ENCODE measurements at regions not wholly inside any gene's neighbourhood (a gene's known extent, or its start where the extent isn't known, plus 50 kb on each side); places are given as distances from the start of the nearest gene placed in this dataset.

- TF ChIP-seq CTCF (IDR thresholded peaks at IDR 0.05) = no peak
- POLR2A ChIA-PET = no interaction called here
- H3K4me1 Mint-ChIP-seq = no peaks in the 10 kb centered on the region
- CTCF ChIA-PET = no interaction called here
- ATAC-seq (ENCODE audit: low read depth) (no peak), DNase-seq (no peak)
- no peak overlapping the region for H3K27ac Mint-ChIP-seq
- H3K27me3 Mint-ChIP-seq = no peaks in the 10 kb centered on the region
- H3K4me3 Mint-ChIP-seq = no peak overlapping the region
- H3K36me3 Mint-ChIP-seq (ENCODE audit: low read depth) = no peaks in the 10 kb centered on the region
- peaks cover 3% of the 10 kb centered on the region for H3K9me3 Mint-ChIP-seq
- intact Hi-C loops (cut with micrococcal nuclease) = no loop called here
Measured at GRCh38 chr7:84682543-84682942, 488.0 kb upstream of the SEMA3A start.

- ATAC-seq (ENCODE audit: low read depth) (no peak), DNase-seq (no peak)
- Mint-ChIP-seq H3K9me3 (peaks cover 3% of the 10 kb centered on the region), H3K4me3 (no peak overlapping the region), H3K4me1 (no peaks in the 10 kb centered on the region), H3K36me3 (ENCODE audit: low read depth) (no peaks in the 10 kb centered on the region), H3K27me3 (no peaks in the 10 kb centered on the region), H3K27ac (no peak overlapping the region)
- intact Hi-C loops (cut with micrococcal nuclease) = no loop called here
- ChIA-PET CTCF (no interaction called here), POLR2A (no interaction called here)
- TF ChIP-seq CTCF (IDR thresholded peaks at IDR 0.05) = no peak
Measured at GRCh38 chr7:84678841-84679240, 484.3 kb upstream of the SEMA3A start.

GRCh38 chr7:84677117-84677732 is 482.6 kb upstream of the SEMA3A start:
- ChIA-PET POLR2A (no interaction called here), CTCF (no interaction called here)
- Mint-ChIP-seq H3K4me3 (no peak overlapping the region), H3K4me1 (no peaks in the 10 kb centered on the region), H3K27ac (no peak overlapping the region), H3K36me3 (ENCODE audit: low read depth) (no peaks in the 10 kb centered on the region), H3K9me3 (no peaks in the 10 kb centered on the region), H3K27me3 (no peaks in the 10 kb centered on the region)
- no peak for ATAC-seq (ENCODE audit: low read depth)
- TF ChIP-seq CTCF (IDR thresholded peaks at IDR 0.05) = no peak
- no peak for DNase-seq
- intact Hi-C loops (cut with micrococcal nuclease) = no loop called here

- Mint-ChIP-seq H3K4me3 (no peak overlapping the region), H3K9me3 (no peaks in the 10 kb centered on the region), H3K4me1 (no peaks in the 10 kb centered on the region), H3K27ac (no peak overlapping the region), H3K27me3 (no peaks in the 10 kb centered on the region), H3K36me3 (ENCODE audit: low read depth) (no peaks in the 10 kb centered on the region)
- ChIA-PET CTCF (no interaction called here), POLR2A (no interaction called here)
- intact Hi-C loops (cut with micrococcal nuclease) = no loop called here
- no peak for TF ChIP-seq CTCF (IDR thresholded peaks at IDR 0.05)
- DNase-seq = no peak
- no peak for ATAC-seq (ENCODE audit: low read depth)
Measured at GRCh38 chr7:84675633-84676034, 481.0 kb upstream of the SEMA3A start.

GRCh38 chr7:84674236-84674913 is 479.8 kb upstream of the SEMA3A start:
- Mint-ChIP-seq H3K27me3 (no peaks in the 10 kb centered on the region), H3K27ac (no peak overlapping the region), H3K9me3 (no peaks in the 10 kb centered on the region), H3K4me1 (no peaks in the 10 kb centered on the region), H3K36me3 (ENCODE audit: low read depth) (no peaks in the 10 kb centered on the region), H3K4me3 (no peak overlapping the region)
- no peak for DNase-seq
- intact Hi-C loops (cut with micrococcal nuclease) = no loop called here
- ChIA-PET CTCF (no interaction called here), POLR2A (no interaction called here)
- no peak for TF ChIP-seq CTCF (IDR thresholded peaks at IDR 0.05)
- ATAC-seq (ENCODE audit: low read depth) = no peak
